GM19351 (cell line): ENCODE measurements at regions not wholly inside any gene's neighbourhood (a gene's known extent, or its start where the extent isn't known, plus 50 kb on each side); places are given as distances from the start of the nearest gene placed in this dataset.
A peak's percentile ranks its signal among the peaks of the same experiment; 100 is the strongest.

Experiments
- ATAC-seq: cut with Tn5 transposase; IDR thresholded peaks from one replicate; pipeline ENCODE4 v1.9.1; 2021; ENCODE audit warnings: mild to moderate bottlenecking, moderate library complexity; ENCODE audit not compliant: unreplicated experiment

DNA sequence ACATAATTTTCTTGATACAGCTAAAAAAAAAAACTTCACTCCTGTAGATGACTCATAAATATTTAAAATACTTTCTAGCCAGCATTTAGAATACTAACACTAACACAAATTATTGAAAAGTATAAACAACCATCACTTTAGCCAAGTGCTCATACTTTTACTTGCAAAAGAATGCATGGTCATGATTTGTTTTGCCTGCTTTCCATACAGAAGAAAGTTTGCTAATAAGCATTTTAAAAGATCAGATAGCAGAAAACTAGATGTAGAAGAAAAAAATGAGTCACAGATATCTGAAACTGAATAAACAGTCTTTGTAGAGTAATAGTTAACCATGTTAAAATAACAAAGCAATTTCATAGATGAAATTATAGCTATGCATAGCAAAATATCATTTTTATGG, 2280.4 kb upstream of the PCDH20 start:
- ATAC-seq: no peak

- no peak for ATAC-seq
Measured at GRCh38 chr13:63693696-63694095, 2278.0 kb upstream of the PCDH20 start.

- no peak for ATAC-seq
Measured at GRCh38 chr13:63691474-63691873, 2275.8 kb upstream of the PCDH20 start.

DNA sequence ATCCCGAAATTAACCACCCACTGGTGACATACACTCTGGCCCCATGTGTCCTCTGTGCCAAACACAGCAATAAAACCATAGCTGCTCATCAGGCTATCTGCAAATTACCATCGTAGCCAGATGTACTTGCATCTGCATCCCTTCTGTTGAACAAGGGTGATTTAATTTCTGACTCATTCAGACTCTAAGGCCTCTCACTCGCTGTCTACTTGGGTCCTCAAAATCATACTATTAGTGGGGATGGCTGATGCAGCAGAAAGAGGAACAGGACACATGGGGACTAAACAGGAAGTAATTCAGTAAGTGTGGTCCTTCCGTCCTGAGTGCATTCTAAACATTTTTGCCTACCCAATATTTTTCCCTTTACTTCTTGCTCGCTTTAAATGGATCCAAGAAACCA, 2275.0 kb upstream of the PCDH20 start:
- ATAC-seq: no peak

- ATAC-seq: no peak
Measured at GRCh38 chr13:63684822-63685221, 2269.2 kb upstream of the PCDH20 start.

GRCh38 chr13:63680704-63681103, 2265.1 kb upstream of the PCDH20 start:
- no peak for ATAC-seq

DNA sequence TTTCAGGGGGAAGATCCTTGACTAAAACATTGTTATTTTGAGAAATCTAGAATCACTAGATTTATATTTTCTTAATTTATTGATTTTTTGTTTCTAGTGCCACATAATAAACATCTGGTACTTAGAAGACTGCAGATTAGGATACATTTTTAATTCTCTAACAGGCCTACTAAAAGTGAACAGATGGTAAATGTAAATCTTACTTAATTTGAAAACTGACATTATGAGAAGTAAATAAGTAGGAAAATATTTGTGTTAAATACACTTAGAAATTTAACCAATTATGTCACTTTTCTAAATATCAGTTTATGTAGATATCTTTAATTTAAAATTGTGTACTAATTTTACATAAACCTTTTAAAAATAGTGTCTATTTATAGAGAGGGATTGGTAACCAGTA, 2255.6 kb upstream of the PCDH20 start:
- ATAC-seq: no peak

DNA sequence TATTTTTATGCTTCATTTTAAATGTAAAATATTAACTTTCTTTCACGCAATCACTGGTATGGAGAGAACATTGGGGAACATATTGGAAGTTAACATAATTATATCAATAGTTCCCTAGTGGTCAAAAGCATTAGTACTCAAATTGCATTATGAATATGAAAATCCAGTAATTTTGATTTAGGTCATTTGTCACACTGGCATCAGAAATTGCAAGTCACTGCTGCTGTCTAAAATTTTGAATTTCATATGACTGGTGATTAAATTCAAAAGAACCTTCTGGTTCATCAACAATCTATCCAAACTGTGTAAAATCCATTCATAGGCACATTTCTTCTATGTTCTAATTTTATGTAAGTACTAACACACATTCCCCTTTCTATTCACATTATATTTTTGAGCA, 2235.7 kb upstream of the PCDH20 start:
- ATAC-seq: no peak

- no peak for ATAC-seq
Measured at GRCh38 chr13:63643543-63643942, 2227.9 kb upstream of the PCDH20 start.

GRCh38 chr13:63636316-63636993, 2220.8 kb upstream of the PCDH20 start:
- peak; percentile 73 for ATAC-seq

DNA sequence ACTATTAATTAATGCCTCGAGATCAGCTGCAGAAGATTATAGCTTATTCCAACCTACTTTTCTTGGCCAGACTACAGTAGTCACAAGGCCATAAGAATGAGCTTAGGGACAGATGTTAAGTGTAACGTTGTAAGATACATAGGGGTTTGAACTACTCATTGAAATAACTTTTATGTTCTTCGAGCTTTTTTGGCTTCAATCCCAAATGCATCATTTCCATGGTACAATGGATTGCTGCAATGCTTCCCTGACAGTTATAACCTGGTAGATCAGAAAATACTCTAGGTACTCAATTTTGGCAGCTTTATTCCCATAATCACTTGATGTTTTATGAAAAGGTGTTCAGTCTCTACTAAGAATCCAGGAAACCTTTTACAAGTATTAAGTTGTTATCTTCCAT, 2216.7 kb upstream of the PCDH20 start:
- no peak for ATAC-seq

GRCh38 chr13:63631006-63631405, 2215.4 kb upstream of the PCDH20 start:
- no peak for ATAC-seq

DNA sequence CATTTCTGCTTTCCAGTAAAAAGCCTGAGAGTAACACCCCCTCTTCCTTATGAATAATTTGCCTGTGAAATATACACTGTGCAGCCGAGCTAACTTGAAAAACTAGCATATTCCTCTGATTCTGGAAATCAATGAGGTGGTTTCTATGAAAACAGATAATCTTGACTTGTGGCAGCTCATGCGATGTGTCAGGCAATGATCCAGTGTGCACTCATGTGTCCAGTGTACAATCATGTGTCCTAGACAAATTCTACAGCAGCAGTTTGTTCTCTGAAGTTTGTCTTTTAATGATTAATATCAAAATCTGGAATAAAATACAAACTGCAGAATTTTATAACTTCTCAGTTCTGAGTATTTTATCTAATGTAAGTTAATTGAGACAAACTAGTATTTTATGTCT, 2213.9 kb upstream of the PCDH20 start:
- no peak for ATAC-seq

DNA sequence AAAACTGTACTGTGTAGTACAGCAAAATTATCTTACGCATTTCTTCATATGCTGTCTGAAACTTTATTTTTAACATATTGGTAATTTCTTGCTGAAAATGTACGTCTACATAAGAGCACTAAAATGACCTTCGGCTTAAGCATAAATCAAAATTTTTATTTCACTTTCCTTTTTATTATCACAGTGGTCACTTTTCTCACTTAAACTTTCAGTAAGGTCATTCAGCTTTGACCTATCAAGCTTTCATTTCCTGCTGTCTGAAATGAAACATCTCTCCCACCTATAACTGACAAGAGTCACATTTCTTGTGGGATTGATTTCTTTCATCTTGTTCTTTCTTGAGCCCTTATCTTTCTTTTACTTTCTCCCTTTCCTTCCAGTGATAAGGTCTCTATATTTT, 2212.7 kb upstream of the PCDH20 start:
- no peak for ATAC-seq

DNA sequence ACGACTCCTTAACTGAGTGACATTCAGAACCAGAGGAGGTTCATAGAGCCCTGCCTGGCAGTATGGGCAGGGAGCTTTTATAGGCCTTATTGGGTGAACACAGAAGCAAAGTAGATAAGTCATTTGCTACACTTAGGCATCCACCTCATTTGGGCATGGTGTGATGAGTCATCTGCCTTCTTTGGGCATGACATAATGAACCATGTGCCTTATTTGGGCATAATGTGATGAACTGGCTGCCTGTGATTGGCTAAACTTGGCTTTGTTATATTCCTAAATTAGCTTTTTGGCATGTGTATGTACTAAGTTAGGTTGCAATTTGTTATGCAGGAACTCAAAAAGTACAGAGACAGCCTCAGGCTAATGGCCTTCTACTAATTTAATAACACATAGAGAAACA, 2210.2 kb upstream of the PCDH20 start:
- ATAC-seq: no peak

DNA sequence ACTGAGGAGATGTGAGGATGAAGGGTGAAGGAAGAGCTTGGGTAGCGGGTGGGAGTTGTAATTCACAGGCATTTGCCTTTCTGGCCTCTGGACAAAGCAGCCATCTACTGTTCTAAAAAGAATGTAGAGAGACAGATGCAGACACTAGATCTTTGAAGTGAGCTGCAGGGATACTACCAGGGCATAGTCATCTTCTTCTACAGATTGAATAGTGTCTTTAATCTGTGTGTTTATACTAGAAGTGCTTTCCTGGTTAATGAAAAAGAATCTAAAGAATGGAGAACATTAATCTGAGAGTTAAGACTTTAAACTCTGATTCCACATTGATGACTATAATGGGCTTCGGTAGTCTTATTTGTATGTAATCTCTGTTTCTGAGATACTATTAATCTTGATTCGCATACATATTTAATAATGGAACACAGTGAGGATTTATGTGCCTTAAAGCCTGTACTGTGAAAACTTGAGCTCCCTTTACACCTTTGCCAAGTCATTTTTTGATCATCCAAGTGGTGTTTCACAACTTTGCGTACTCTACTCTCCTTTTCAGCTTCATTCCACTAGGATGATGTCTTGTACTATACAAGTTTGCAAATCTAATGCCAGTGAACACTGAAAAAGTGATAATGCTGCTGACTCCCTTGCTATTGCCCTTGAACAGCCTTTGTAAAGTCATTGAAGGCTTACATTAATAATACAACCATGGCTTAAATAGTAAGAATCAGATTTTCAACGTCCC, 2199.4 kb upstream of the PCDH20 start:
- ATAC-seq: no peak

- ATAC-seq: no peak
Measured at GRCh38 chr13:63607153-63607552, 2191.5 kb upstream of the PCDH20 start.

- ATAC-seq: no peak
Measured at GRCh38 chr13:63605962-63606361, 2190.3 kb upstream of the PCDH20 start.

DNA sequence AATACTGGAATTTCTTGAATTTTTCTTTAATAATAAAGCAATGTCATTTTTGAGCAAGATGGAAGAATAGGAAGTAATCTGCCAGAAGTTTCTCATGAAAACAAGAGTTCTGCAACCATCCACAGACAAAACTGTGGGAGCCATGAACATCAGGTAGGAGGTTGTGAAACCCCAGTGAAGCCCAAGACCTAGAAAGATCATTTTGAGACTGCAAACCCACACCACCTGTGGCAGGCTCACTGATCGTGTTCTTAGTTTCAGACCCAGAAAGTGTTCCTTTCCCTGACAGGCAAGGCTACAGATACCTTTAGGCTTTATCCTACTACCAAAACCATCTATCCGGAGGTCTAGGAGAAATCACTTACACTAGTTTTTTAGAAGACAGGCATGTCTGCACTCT, 2189.8 kb upstream of the PCDH20 start:
- ATAC-seq: no peak

DNA sequence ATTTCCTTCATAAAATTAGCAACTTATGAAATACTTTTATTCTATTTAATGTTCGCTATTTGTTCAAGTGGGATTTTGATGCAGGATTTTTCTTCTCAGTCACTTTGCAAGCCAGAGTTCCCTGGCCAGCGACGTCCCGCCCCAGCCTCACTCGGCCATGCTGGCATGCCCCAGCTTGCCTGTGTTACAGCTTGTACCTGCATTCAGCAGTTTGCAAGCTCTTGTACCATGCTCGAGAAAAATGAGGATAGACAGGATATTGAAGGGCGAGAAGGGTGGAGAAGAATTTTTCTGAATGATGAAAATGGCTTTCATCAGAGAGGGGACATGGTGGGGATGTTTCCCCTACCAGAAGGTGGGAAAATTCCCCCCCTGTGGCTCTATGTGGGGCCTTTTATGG, 2180.2 kb upstream of the PCDH20 start:
- no peak for ATAC-seq

DNA sequence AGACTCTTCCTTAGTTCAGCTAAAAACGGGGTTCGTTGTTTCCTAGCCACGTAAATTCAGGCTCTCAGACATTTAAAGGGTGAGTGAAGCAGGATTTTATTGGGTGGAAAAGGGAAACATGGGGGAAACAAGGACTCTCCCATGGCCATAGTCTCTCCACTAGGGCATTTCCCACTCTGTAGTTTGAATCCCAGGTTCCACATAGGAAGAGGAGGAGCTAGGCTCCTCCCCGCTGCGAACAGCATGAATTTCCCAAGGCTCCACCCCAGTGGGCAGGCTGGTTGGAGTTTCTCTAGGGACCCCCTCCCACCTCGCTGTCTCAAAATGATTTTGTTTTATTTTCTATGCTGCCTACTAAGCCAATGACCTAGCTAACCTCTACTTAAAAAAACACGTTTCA, 2170.8 kb upstream of the PCDH20 start:
- no peak for ATAC-seq

DNA sequence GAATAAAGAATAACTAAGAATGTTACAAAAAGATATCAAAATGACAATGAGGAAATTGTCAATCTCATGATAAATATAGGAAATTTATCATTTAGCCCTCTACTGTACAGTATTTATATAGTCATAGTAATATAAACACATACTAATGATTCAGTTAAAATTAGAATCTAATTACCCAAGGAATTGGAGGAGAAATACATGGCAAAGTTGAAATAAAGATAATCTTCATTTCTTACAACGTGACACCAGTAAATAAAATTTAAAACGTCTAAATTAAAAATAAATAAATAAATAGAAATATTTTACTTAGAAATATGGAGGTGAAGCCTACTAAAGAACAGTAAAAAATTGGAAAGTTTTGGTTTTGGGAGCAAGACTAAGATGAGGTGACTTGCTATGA, 2163.1 kb upstream of the PCDH20 start:
- no peak for ATAC-seq

DNA sequence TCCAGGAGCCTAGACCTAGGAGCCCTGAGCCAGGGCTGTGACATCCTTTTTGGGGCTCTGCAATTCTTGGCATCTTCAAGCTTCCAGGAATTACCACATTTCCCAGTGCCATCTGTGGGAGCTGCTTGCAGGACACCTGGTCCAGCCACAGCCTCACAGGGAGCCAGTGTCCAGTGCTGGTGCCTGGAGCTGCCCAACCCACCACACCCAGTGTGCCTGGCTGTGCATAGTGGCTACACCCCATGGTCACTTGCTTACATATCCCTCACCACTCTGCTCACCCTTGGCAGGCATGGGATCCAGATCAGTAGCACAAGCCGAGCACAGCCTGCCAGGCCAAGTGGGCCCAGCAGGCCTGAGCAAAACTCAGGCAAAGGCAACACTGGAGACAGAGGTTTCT, 2151.4 kb upstream of the PCDH20 start:
- no peak for ATAC-seq
